ENCODE measurements at regions not wholly inside any gene's neighbourhood (a gene's known extent, or its start where the extent isn't known, plus 50 kb on each side); places are given as distances from the start of the nearest gene placed in this dataset.

DNA sequence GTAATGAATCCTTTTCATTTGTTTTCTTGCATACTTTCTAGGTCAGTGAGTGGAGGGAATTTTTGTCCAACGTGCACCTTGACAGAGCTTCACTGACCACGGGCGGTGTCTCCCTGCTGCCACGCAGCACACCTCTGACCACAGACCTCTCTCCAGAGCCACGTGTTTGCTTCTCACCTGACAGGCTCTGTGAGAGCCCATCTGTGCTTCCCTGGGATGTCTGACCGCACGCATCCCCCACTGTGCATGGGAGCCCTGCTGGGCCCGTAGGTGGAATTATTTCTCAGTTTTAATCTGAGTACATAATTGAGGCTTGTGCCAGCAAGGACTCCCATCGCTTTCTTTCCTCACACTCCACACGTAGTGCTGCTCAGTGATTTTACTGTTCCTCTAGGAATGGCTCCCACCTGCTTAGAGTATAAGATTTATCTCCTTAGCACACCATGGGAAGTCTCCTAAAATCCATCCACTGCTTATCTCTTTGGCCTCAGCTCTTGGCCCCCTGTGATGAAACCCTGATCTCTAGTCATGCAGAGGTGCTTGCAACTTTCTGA, 482.6 kb downstream of the TSN start:
- TF ChIP-seq, protein P1, sequence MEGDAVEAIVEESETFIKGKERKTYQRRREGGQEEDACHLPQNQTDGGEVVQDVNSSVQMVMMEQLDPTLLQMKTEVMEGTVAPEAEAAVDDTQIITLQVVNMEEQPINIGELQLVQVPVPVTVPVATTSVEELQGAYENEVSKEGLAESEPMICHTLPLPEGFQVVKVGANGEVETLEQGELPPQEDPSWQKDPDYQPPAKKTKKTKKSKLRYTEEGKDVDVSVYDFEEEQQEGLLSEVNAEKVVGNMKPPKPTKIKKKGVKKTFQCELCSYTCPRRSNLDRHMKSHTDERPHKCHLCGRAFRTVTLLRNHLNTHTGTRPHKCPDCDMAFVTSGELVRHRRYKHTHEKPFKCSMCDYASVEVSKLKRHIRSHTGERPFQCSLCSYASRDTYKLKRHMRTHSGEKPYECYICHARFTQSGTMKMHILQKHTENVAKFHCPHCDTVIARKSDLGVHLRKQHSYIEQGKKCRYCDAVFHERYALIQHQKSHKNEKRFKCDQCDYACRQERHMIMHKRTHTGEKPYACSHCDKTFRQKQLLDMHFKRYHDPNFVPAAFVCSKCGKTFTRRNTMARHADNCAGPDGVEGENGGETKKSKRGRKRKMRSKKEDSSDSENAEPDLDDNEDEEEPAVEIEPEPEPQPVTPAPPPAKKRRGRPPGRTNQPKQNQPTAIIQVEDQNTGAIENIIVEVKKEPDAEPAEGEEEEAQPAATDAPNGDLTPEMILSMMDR (conservative IDR thresholded peaks at IDR 0.05): no peak
- no peak for TF ChIP-seq EZH2 (IDR thresholded peaks at IDR 0.05; ENCODE audit: low read depth)

Data from PC-9 (cell line).